Muscle of leg (tissue), 3 donors: ENCODE measurements at regions not wholly inside any gene's neighbourhood (a gene's known extent, or its start where the extent isn't known, plus 50 kb on each side); places are given as distances from the start of the nearest gene placed in this dataset.
A peak's percentile ranks its signal among the peaks of the same experiment; 100 is the strongest.

Source experiments
- DNase-seq: peaks from one replicate; pipeline ENCODE4 v3.0.0; 2013
- H3K27ac ChIP-seq: one replicate; pipeline ENCODE4 v1.5.1; 2013; ENCODE audit warnings: mild to moderate bottlenecking, low read length, control low read depth
- H3K27me3 ChIP-seq: one replicate; pipeline ENCODE4 v1.6.1; 2013; ENCODE audit warnings: low read length; ENCODE audit not compliant: control insufficient read depth, insufficient read depth
- H3K36me3 ChIP-seq: one replicate; pipeline ENCODE4 v1.6.1; 2013; ENCODE audit warnings: low read length; ENCODE audit not compliant: control insufficient read depth, insufficient read depth
- H3K4me1 ChIP-seq: one replicate; pipeline ENCODE4 v1.6.1; 2013; ENCODE audit warnings: low read length; ENCODE audit not compliant: control insufficient read depth, insufficient read depth
- H3K4me3 ChIP-seq: one replicate; pipeline ENCODE4 v1.5.1; 2013; ENCODE audit warnings: low read length, control low read depth
- H3K9me3 ChIP-seq: replicated peaks from 2 replicates; pipeline ENCODE4 v1.6.1; 2013; ENCODE audit warnings: low read depth, low read length; ENCODE audit not compliant: control insufficient read depth
- WGBS: methylation state at CpG from one replicate; pipeline ENCODE4 v1.1.5; 2013; ENCODE audit warnings: missing lambda C conversion rate; ENCODE audit not compliant: insufficient coverage; 5-methylcytosine and 5-hydroxymethylcytosine counted together

DNA sequence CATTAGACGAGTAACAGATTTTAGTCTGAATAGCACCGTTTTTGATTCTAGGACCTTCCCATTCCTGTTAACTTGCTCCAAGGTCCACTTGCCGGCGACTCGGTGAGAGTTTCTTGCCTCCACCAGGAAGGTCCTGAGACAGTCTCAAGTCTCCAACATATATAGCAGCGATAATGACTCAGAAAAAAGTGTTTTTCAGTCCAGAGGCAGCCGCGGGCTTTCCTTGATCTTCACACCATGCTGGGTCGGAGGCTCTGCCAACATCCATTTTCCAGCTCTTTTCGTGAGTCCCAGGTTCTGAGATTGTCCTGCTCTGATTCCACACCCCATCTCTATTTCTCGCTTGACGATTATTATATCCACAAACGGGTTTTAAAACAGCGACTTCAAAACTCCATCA lies 170.5 kb downstream of the GPX5 start:
- no peak for DNase-seq

DNA sequence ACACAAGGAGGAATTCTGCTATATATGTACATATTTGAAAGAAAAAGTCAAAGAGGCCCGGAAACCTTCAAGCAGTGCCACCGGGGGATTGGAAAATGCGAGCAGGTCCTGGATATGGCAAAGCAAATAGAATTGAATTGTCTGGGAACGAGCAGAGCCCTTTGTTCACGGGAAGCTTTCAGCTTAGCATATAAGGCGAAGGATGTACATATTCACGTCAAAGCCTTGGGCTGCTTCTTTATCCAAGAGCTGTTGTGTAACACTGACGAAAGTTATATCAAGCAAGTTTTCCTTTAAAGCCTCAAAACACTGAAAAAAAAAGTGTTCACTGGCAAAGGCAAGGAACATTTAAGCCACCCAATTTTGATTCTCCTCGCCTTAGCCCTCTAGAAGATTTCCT lies 171.0 kb downstream of the GPX5 start:
- Histone ChIP-seq H3K4me1 (no peaks in the 10 kb centered on the region), H3K36me3 (no peaks in the 10 kb centered on the region), H3K4me3 (no peak overlapping the region), H3K27me3 (peaks cover 54% of the 10 kb centered on the region), H3K27ac (no peak overlapping the region), H3K9me3 (no peaks in the 10 kb centered on the region)
- no peak for DNase-seq
- WGBS, result 22% methylated on average over 6 of the region's 9 CpGs

More for the DNA sequence above, 170.5 kb downstream of the GPX5 start:
- no peak overlapping the region for H3K4me3 ChIP-seq
- H3K27me3 ChIP-seq, result peaks cover 55% of the 10 kb centered on the region
- H3K4me1 ChIP-seq, result no peaks in the 10 kb centered on the region
- no peaks in the 10 kb centered on the region for H3K36me3 ChIP-seq
- no peak overlapping the region for H3K27ac ChIP-seq
- H3K9me3 ChIP-seq, result no peaks in the 10 kb centered on the region
- 11% methylated on average over 12 of the region's 14 CpGs for WGBS

DNA sequence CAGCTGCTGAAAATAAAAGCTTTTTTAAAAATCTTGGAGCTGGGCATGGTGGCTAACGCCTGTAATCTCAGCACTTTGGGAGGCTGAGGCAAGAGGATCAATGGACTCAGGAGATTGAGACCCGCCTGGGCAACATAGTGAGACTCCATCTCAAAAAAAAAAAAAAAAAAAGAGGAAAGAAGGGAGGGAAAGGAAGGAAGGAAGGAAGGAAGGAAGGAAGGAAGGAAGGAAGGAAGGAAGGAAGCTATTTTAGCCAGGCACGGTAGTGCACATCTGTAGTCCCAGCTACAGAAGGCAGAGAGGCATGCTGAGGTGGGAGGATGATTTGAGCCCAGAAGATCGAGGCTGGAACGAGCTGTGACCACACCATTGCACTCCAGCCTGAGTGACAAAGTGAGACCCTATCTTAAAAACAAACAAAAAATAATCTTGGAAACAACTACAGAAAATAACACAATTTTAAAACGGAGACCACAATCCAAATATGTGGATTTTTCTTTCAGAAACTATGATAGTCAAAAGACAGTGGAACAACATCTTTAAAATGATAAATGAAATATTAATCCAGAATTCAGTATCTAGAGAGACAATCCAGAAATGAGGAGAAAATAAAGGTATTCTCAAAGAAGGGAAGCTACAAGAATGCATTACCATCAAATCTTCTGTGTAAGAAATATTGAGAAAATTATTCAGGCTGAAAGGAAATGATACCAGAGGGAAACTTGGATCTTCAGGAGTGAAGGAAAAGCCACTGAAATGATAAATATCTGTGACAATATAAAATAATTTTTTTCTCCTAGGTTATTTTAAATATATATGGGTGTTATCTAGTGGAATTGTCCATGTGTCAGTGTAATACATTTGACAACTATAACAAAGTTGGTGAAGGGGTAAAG lies 182.0 kb downstream of the GPX5 start:
- no peak overlapping the region for H3K27ac ChIP-seq
- DNase-seq, result no peak
- peaks cover 10% of the 10 kb centered on the region for H3K9me3 ChIP-seq
- no peaks in the 10 kb centered on the region for H3K36me3 ChIP-seq
- no peak overlapping the region for H3K4me3 ChIP-seq
- WGBS, result 83% methylated on average over 2 of the region's 6 CpGs
- H3K4me1 ChIP-seq, result no peaks in the 10 kb centered on the region
- peaks cover 24% of the 10 kb centered on the region for H3K27me3 ChIP-seq

DNA sequence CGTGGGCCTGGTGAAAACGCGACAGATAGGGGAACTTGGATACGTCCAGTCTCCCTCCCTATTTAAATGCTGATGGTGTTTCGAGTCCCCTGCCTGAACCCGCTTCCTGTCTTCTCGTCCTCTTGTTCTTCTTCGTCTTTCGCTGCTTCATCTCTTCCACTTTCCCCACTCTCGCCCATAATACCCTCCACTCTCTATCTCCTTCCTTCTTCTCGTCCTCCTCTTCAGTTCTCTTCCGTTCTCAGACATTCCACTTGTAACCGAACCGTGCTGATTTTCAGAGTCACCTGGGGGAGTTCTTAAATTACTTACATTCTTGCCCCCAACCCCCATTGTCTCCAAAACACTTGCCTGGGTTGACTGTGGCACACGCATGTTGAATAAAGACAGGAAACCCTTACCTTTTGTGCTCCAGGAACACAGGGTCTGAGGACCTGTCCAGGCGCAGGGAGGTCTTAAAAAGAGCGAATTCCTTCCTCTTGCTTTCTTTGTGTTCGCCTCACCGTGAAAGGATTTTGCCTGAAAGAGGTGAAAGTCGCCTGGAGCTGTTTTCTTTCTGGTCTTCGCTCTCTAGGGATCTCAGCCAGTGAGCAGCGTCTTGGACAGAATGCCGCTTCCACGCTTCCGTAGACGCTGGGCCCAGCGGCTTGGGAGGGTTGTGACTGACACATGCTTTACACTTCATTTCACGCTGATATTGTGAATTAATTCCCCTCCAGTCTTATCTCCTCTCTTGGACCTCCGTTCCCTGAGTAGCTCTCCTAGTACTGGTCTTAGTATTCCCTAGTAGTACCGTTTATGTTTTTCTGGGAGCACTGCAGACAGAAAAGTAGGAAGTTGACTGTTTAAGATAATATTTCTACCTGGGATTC lies 184.0 kb downstream of the GPX5 start:
- WGBS, result 4% methylated on average over 22 of the region's 30 CpGs
- Histone ChIP-seq H3K9me3 (peaks cover 10% of the 10 kb centered on the region), H3K4me3 (peak overlapping the region; percentile 3), H3K36me3 (no peaks in the 10 kb centered on the region), H3K27me3 (peaks cover 24% of the 10 kb centered on the region), H3K27ac (no peak overlapping the region), H3K4me1 (no peaks in the 10 kb centered on the region)
- DNase-seq, result no peak

DNA sequence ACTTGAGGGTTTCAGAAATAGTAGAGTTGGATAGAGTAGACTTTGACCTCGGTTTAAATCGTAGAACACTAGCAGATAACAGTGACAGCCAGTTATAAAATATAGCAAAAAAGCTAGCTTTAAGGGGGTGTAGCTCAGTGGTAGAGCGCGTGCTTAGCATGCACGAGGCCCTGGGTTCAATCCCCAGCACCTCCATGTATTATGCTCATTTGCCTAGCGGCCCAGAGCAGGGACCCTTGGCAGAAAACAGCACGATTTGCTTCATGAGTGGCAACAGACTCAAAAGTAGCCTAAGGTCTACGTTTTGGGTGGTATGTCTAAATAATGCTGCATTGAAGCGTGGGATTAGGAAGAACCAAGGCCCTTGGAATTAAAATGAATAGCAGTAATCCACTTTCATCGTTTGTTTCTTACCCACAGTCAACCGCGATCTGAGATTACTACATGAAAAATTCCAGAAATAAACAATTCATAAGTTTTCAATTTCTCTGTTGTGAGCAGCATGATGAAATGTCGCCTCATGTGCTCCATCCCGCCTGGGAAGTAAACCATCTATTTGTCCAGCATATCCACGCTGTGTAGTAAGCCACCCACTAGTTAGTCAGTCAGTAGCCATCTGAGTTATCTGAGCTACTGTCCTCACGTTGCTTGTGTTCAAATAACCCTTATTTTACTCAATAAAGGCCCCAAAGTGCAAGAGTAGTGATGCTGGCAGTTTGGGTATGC lies 184.9 kb downstream of the GPX5 start:
- Histone ChIP-seq H3K4me3 (no peak overlapping the region), H3K36me3 (no peaks in the 10 kb centered on the region), H3K27me3 (peaks cover 24% of the 10 kb centered on the region), H3K4me1 (no peaks in the 10 kb centered on the region), H3K27ac (no peak overlapping the region), H3K9me3 (peaks cover 10% of the 10 kb centered on the region)
- DNase-seq, result no peak
- 75% methylated on average over 5 of the region's 16 CpGs for WGBS

DNA sequence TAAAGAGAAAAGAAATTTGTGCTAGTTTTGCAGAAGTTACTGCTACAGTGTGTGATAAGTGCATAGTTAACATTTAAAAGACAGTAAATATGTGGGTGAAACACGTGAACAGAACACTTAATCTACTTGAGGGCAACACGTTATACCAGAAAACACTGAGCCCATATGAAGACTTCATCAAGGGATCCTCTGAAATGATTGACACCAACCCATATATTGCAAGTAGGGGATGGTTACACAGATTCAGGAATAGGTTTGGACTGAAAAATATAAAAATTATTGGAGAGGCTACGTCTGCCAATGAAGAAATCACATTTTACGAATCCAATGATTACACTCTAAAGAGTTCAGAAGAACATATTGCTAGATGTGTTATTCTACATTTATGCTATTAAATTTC lies 185.6 kb downstream of the GPX5 start:
- WGBS, result no CpG with 5 or more reads among the region's 4 CpGs
- H3K9me3 ChIP-seq, result peaks cover 10% of the 10 kb centered on the region
- no peaks in the 10 kb centered on the region for H3K4me1 ChIP-seq
- H3K27me3 ChIP-seq, result peaks cover 24% of the 10 kb centered on the region
- no peaks in the 10 kb centered on the region for H3K36me3 ChIP-seq
- no peak for DNase-seq
- H3K27ac ChIP-seq, result no peak overlapping the region
- H3K4me3 ChIP-seq, result no peak overlapping the region

DNA sequence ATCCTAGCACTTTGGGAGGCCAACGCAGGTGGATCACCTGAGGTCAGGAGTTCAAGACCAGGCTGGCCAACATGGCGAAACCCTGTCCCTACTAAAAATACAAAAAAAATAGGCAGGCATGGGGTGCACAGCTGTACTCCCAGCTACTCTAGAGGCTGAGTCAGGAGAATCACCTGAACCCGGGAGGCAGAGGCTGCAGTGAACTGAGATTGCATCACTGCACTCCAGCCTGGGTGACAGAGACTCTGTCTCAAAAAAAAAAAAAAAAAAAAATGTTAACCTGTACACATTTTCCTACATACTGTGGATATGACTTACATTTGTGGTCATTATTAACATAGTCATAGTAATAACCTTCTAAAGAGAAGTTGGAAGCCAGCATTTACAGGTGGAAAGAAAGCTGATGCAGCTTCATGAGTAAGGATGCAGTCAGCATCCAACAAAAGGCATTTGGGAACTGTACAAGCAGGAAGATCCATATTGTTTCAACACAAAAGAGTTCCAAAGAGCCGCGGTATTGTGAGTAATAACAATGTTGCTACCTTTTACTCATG lies 186.2 kb downstream of the GPX5 start:
- peaks cover 8% of the 10 kb centered on the region for H3K9me3 ChIP-seq
- H3K4me3 ChIP-seq, result no peak overlapping the region
- peaks cover 24% of the 10 kb centered on the region for H3K27me3 ChIP-seq
- WGBS, result 44% methylated on average over 1 of the region's 5 CpGs
- DNase-seq, result no peak
- no peaks in the 10 kb centered on the region for H3K4me1 ChIP-seq
- H3K36me3 ChIP-seq, result no peaks in the 10 kb centered on the region
- H3K27ac ChIP-seq, result no peak overlapping the region

DNA sequence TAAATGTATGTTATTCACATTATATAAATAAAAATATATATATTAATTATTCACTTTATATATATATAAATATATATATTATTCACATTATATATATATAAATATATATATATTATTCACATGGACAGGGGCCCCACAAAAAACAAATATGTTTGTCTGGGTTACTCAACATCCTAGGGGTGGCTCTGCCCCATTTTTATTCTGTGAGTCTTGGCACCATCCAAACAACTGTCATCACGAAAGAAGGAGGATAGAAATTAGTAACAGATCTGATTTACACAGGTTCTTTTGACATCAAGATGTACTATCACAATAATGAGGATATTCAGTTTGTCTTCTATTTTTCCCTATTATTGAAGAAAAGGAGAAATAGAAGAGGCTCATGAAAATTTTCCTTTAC lies 187.3 kb downstream of the GPX5 start:
- WGBS, result no CpG with 5 or more reads among the region's 1 CpG
- no peak overlapping the region for H3K4me3 ChIP-seq
- DNase-seq, result no peak
- H3K27ac ChIP-seq, result no peak overlapping the region
- no peaks in the 10 kb centered on the region for H3K4me1 ChIP-seq
- peaks cover 21% of the 10 kb centered on the region for H3K27me3 ChIP-seq
- H3K36me3 ChIP-seq, result no peaks in the 10 kb centered on the region
- H3K9me3 ChIP-seq, result peaks cover 3% of the 10 kb centered on the region

DNA sequence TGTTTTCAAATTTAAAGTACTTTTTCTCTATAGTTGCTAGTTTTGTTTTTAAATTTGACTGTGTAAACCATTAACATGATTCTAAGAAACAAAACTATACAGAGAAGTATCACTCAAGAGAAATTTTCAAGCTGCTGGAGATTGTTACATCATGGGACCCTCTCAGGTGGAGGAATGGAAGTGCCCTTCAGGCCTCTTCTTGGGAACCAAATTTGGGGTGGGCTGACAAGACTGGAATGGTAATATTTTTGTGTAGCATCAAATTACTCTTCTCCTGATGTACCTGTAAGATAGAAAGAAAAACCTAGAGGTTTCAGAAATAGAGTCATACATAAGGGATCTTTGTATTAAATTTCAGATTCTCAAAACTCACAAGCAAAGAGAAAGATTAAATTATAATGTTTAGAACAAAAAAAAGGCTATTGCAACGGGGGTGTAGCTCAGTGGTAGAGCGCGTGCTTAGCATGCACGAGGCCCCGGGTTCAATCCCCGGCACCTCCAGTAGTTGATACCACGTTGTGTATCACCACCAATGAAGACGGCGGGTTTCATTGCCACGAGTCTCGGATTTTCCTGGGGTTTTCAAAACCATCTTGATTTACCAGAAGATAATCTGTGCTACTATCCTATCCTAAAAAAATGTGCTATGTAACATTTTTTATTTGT lies 193.7 kb downstream of the GPX5 start:
- H3K36me3 ChIP-seq, result no peaks in the 10 kb centered on the region
- no peaks in the 10 kb centered on the region for H3K9me3 ChIP-seq
- no peak overlapping the region for H3K4me3 ChIP-seq
- no peak for DNase-seq
- no peaks in the 10 kb centered on the region for H3K4me1 ChIP-seq
- H3K27ac ChIP-seq, result no peak overlapping the region
- WGBS, result 13% methylated on average over 7 of the region's 11 CpGs
- peaks cover 15% of the 10 kb centered on the region for H3K27me3 ChIP-seq
